Fibroblast of villous mesenchyme (primary cell): ENCODE measurements at regions not wholly inside any gene's neighbourhood (a gene's known extent, or its start where the extent isn't known, plus 50 kb on each side); places are given as distances from the start of the nearest gene placed in this dataset.

Source experiments
- DNase-seq: peaks from one replicate; pipeline ENCODE4 v3.0.0-alpha.2; 2010; ENCODE audit warnings: low read depth
- H3K4me3 ChIP-seq: 2 replicates; pipeline ENCODE4 v1.5.1; 2011; ENCODE audit warnings: low read depth, mild to moderate bottlenecking, low read length
- CTCF ChIP-seq: IDR thresholded peaks from 2 replicates; pipeline ENCODE4 v1.5.1; 2012; ENCODE audit warnings: low read depth, mild to moderate bottlenecking, low read length; ENCODE audit not compliant: insufficient read depth

- no peak overlapping the region for H3K4me3 ChIP-seq
- no peak for TF ChIP-seq CTCF
- no peak for DNase-seq
Observed at GRCh38 chr11:38060920-38061319, 1462.9 kb upstream of the RAG2 start.

GRCh38 chr11:38060136-38060535 is 1462.1 kb upstream of the RAG2 start:
- TF ChIP-seq CTCF = no peak
- DNase-seq = no peak
- no peak overlapping the region for H3K4me3 ChIP-seq

GRCh38 chr11:38046571-38047135 is 1448.6 kb upstream of the RAG2 start:
- TF ChIP-seq CTCF = no peak

GRCh38 chr11:38043060-38043459 is 1445.0 kb upstream of the RAG2 start:
- no peak for DNase-seq
- TF ChIP-seq CTCF = no peak
- no peak overlapping the region for H3K4me3 ChIP-seq

More at GRCh38 chr11:38046571-38047135, 1448.6 kb upstream of the RAG2 start:
- no peak overlapping the region for H3K4me3 ChIP-seq
- DNase-seq = no peak

- no peak for DNase-seq
- no peak overlapping the region for H3K4me3 ChIP-seq
- TF ChIP-seq CTCF = no peak
Observed at GRCh38 chr11:38038777-38039176, 1440.7 kb upstream of the RAG2 start.

GRCh38 chr11:38019072-38019775 is 1421.2 kb upstream of the RAG2 start:
- DNase-seq = no peak
- no peak for TF ChIP-seq CTCF
- H3K4me3 ChIP-seq = no peak overlapping the region
